Activated CD4-positive, alpha-beta T cell treated with anti-CD3 and anti-CD28 coated beads, Interleukin-2, amount 10 ng/mL, durations not matched to agents 7 days and 5 days (primary cell): ENCODE measurements at regions not wholly inside any gene's neighbourhood (a gene's known extent, or its start where the extent isn't known, plus 50 kb on each side); places are given as distances from the start of the nearest gene placed in this dataset.
"Not testable (repeated sequence)": the region's sequence is repeated elsewhere in the genome, so short reads cannot be mapped to it uniquely, and the experiment has no call there.

Experiments
- CTCF ChIA-PET: fragments of 350-600 bp; sonication (Branson Sonifier 250); formaldehyde crosslinking; loops from one replicate; lab custom pipeline; 2021; ENCODE audit warnings: antibody characterized with exemption; lab: Charles Lee
- POLR2A ChIA-PET: fragments of 350-600 bp; sonication (Branson Sonifier 250); formaldehyde crosslinking; loops from one replicate; lab custom pipeline; 2021; ENCODE audit warnings: antibody characterized with exemption; lab: Charles Lee
- DNase-seq: peaks from one replicate; pipeline ENCODE4 v3.0.0-alpha.2; 2020
- H3K27ac Mint-ChIP-seq: one replicate; pipeline ENCODE4 v1.8.0; 2021; ENCODE audit warnings: mild to moderate bottlenecking, moderate library complexity, mixed read lengths
- H3K27me3 Mint-ChIP-seq: one replicate; pipeline ENCODE4 v1.8.0; 2021; ENCODE audit warnings: mixed read lengths
- H3K36me3 Mint-ChIP-seq: one replicate; pipeline ENCODE4 v1.8.0; 2021; ENCODE audit warnings: low read depth, mixed read lengths
- H3K4me1 Mint-ChIP-seq: one replicate; pipeline ENCODE4 v1.8.0; 2021; ENCODE audit warnings: mixed read lengths
- H3K4me3 Mint-ChIP-seq: one replicate; pipeline ENCODE4 v1.8.0; 2021; ENCODE audit warnings: mild to moderate bottlenecking, moderate library complexity, mixed read lengths
- H3K9me3 Mint-ChIP-seq: one replicate; pipeline ENCODE4 v1.8.0; 2021; ENCODE audit warnings: mixed read lengths

DNA sequence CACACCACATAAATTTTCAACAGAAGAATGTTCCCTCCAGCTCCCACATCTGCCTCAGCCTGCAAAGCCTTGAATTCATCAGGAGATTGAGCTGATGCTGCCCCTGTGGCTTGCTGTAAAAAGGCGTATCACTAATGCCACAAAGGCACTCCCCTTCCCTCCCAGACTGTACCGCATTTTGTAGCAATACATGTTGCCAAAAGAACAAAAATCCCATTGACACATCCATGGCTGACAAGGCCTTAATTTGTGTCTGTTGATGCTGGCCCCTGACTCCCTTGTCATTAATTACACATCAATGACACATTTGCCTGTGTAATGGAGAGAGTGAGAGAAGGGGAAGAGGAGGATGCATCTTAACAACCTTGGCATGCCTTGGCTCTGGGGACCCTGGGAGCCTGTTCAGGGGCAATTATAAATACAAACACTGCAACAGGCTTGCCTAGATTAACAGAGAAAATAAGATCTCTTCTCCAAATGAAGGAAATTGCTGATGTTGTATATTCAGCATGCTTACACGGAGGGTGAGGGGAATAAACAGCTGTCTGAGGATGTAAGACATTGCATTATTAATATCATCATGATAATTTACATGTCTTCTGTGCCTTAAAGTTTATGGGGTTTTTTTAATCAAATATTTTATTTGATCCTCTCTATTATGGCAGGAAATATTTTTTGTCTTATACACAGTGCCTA lies 264.0 kb downstream of the SUCLG1 start:
- POLR2A ChIA-PET: no interaction called here
- H3K9me3 Mint-ChIP-seq: no peaks in the 10 kb centered on the region

DNA sequence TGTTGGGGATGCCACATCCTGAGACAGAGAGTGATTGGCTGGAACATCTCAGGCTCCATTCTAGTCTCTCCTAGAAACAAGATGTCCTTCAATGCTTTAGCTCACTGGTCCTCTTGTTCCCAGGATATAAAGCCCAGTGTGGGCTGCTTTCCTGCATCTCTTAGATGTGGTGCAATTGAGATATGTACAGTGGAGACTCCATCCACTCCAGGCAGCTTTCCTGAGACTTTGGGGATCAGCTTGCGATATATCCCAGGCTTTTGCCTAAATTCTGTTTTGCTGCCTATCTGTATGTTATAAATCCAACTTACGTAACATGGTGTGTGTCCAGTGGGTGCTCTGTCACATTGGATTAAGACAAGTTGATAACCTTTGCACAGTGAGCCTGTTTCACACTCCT lies 264.9 kb downstream of the SUCLG1 start:
- no peaks in the 10 kb centered on the region for H3K9me3 Mint-ChIP-seq
- no peaks in the 10 kb centered on the region for H3K27me3 Mint-ChIP-seq
- no peaks in the 10 kb centered on the region for H3K4me1 Mint-ChIP-seq
- POLR2A ChIA-PET: interaction anchor here (0.6 kb wide), 1 partner anchor 72 kb away, joined by 3 read pairs; no protein-coding TSS in a partner anchor
- CTCF ChIA-PET: no interaction called here
- no peak overlapping the region for H3K4me3 Mint-ChIP-seq
- no peak for DNase-seq
- H3K36me3 Mint-ChIP-seq: no peaks in the 10 kb centered on the region
- no peak overlapping the region for H3K27ac Mint-ChIP-seq

More for the DNA sequence above, 264.0 kb downstream of the SUCLG1 start:
- Mint-ChIP-seq H3K27ac (no peak overlapping the region), H3K4me3 (no peak overlapping the region), H3K36me3 (no peaks in the 10 kb centered on the region), H3K27me3 (no peaks in the 10 kb centered on the region), H3K4me1 (no peaks in the 10 kb centered on the region)
- CTCF ChIA-PET: no interaction called here
- DNase-seq: no peak

DNA sequence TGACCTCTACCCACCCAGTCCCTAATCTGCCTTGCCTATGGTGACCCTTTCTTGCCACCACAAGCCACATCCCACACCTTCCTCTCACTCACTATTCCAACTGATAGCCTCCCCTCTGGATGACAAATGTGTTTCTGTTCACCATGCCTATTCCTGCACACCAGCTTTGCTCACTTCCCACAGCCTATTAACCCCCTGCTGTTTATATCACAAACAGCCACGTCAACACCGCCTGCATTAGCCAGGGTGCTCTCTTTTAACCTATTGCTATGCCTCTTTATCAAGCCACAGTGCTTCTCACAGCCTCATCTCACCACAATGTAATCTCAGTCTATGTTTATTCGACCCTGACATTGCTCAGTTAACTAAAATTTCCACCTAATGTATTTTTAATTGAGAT lies 271.8 kb downstream of the SUCLG1 start:
- ChIA-PET CTCF (no interaction called here), POLR2A (no interaction called here)
- Mint-ChIP-seq H3K4me1 (no peaks in the 10 kb centered on the region), H3K4me3 (no peak overlapping the region), H3K9me3 (no peaks in the 10 kb centered on the region), H3K36me3 (no peaks in the 10 kb centered on the region), H3K27ac (no peak overlapping the region), H3K27me3 (no peaks in the 10 kb centered on the region)
- no peak for DNase-seq

DNA sequence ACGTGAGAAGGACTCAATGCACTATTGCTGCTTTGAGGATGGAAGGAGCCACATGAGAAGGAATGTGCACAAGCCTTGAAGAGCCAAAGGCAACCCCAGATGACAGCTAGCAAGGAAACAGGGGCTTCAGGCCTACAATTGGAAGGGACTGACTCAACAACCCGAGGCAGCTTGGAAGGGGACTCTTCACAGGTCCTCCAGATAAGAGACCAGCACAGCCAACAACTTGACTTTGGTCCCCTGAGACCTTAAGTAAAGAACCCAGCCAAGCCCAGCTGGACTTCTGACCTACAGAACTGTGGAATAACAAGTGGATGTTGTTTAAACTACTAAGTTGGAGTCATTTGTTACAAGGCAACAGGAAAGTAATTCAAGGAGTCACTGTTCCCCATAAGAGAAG lies 277.2 kb downstream of the SUCLG1 start:
- no peak for DNase-seq
- no peak overlapping the region for H3K27ac Mint-ChIP-seq
- no peaks in the 10 kb centered on the region for H3K27me3 Mint-ChIP-seq
- H3K9me3 Mint-ChIP-seq: no peaks in the 10 kb centered on the region
- CTCF ChIA-PET: no interaction called here
- POLR2A ChIA-PET: no interaction called here
- no peak overlapping the region for H3K4me3 Mint-ChIP-seq
- H3K36me3 Mint-ChIP-seq: no peaks in the 10 kb centered on the region
- no peaks in the 10 kb centered on the region for H3K4me1 Mint-ChIP-seq

DNA sequence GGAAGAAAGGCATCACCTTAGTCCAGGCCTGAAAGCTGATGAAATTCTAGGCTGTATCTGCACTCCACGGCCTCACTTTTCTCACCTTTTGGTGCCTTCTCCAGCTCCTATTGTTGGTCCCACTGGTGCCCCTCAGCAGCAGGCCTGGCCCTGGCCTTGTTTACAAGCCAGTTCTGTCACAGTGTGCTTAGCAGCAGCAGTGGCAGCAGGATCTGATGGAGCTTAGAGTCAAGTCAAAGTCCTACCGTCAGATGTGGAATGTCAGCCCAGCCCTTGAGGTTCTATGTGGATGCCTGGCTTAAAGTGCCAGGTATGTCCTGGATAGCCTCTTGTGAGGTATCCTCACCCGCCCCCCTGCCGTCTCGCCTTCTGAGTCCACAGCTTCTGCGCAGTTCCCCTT lies 281.3 kb downstream of the SUCLG1 start:
- H3K27ac Mint-ChIP-seq: no peak overlapping the region
- no peaks in the 10 kb centered on the region for H3K27me3 Mint-ChIP-seq
- POLR2A ChIA-PET: no interaction called here
- DNase-seq: no peak
- no peaks in the 10 kb centered on the region for H3K4me1 Mint-ChIP-seq
- H3K36me3 Mint-ChIP-seq: no peaks in the 10 kb centered on the region
- H3K4me3 Mint-ChIP-seq: no peak overlapping the region
- CTCF ChIA-PET: interaction anchor here (1.2 kb wide), 1 partner anchor 93 kb away, joined by 3 read pairs; no protein-coding TSS in a partner anchor
- H3K9me3 Mint-ChIP-seq: no peaks in the 10 kb centered on the region

DNA sequence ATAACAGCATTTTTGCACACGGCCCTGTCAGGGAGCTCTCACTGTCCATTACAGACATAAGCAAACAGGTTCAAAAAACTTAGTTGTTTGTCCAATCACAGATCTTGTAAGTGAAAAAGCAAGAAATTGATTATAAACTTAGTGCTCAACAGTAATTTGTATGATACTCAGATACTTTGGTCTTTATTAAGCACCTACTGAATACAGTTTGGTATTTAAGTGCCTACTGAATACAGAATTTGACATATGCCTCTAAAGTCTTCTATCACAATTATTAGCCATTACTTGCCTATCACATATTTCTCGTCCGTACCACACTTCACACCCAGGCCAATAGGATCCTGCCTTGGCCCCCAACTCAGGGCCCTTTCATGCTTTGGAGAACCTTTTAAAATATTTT lies 283.1 kb downstream of the SUCLG1 start:
- no peak overlapping the region for H3K27ac Mint-ChIP-seq
- no peaks in the 10 kb centered on the region for H3K9me3 Mint-ChIP-seq

DNA sequence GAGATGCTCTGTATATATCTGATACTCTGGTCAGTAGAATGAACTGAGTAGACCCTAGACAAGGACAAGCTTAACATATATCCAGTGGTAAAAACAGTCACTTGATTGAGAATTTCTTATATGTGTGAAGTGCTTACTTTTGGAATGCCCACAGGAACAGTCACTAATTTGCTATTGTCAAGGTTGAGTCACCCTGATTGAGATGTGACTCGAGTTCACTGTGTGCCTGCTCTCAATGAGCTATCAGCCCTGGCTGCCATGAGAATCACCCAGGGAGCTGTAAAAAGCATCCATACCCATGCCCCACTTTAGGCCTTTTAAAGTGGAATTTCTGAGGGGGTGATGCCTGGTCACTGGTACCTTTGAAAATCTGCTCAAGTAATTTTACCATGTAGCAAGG lies 283.7 kb downstream of the SUCLG1 start:
- no peaks in the 10 kb centered on the region for H3K9me3 Mint-ChIP-seq
- ChIA-PET CTCF (no interaction called here), POLR2A (no interaction called here)
- no peak for DNase-seq
- no peak overlapping the region for H3K4me3 Mint-ChIP-seq
- no peaks in the 10 kb centered on the region for H3K36me3 Mint-ChIP-seq
- H3K27me3 Mint-ChIP-seq: no peaks in the 10 kb centered on the region
- H3K27ac Mint-ChIP-seq: no peak overlapping the region
- H3K4me1 Mint-ChIP-seq: no peaks in the 10 kb centered on the region

More for the DNA sequence above, 283.1 kb downstream of the SUCLG1 start:
- DNase-seq: no peak
- no peaks in the 10 kb centered on the region for H3K27me3 Mint-ChIP-seq
- H3K4me1 Mint-ChIP-seq: no peaks in the 10 kb centered on the region
- no peaks in the 10 kb centered on the region for H3K36me3 Mint-ChIP-seq
- ChIA-PET POLR2A (no interaction called here), CTCF (no interaction called here)
- H3K4me3 Mint-ChIP-seq: no peak overlapping the region

DNA sequence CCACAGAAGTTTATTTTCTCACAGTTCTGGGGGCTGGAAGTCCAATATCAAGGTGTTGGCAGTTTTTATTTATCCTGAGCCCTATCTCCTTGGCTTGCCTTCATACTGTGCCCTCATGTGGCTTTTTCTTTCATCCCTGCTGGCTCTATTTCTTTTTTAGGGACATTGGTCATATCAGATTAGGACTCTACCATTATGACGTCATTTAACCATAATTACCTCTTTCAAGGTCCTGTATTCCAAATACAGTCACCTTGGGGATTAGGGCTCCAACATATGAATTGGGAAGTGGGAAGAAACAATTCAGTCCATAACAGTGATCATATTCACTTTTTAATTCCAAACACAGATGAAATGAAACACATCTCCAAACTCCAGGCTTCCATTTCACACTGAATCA lies 286.0 kb downstream of the SUCLG1 start:
- Mint-ChIP-seq H3K4me1 (no peaks in the 10 kb centered on the region), H3K27ac (no peak overlapping the region), H3K27me3 (no peaks in the 10 kb centered on the region), H3K36me3 (no peaks in the 10 kb centered on the region), H3K4me3 (no peak overlapping the region), H3K9me3 (no peaks in the 10 kb centered on the region)
- DNase-seq: no peak
- ChIA-PET POLR2A (no interaction called here), CTCF (no interaction called here)

DNA sequence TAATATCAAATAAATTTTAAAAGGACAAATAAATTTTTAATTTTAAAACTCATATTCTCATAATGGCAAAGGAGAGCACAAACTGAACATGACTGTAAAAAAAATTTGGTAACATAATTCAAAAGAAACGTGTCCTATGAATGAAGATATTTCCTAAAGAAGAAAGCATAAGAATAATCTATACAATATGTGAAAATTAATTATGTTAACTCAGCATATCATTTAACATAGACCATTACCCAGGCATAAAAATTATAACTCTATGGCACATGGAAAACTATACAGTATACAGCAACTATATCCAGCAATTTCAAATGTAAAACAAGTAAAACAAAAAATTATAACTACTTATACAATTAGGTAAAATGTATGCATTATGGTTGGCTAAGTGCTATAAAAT lies 288.1 kb downstream of the SUCLG1 start:
- Mint-ChIP-seq H3K27ac (no peak overlapping the region), H3K36me3 (no peaks in the 10 kb centered on the region), H3K4me3 (no peak overlapping the region), H3K9me3 (no peaks in the 10 kb centered on the region), H3K4me1 (no peaks in the 10 kb centered on the region), H3K27me3 (peaks cover 2% of the 10 kb centered on the region)
- ChIA-PET POLR2A (no interaction called here), CTCF (no interaction called here)
- no peak for DNase-seq

DNA sequence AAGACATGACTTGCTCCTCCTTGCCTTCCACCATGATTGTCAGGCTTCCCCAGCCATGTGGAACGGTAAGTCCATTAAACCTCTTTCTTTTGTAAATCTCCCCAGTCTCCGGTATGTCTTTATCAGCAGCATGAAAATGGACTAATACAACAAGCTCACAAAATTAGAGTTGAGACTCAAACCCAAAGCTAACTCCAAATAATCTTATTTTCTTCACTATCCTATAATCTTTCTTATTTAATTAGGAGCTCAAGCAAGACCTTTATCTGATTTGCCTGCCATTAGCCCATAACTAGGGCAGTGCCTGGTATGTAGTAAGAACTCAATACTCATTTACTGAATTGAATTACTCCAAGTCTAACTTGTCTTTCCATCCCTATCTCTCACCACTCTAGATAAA lies 289.2 kb downstream of the SUCLG1 start:
- Mint-ChIP-seq H3K27me3 (peaks cover 2% of the 10 kb centered on the region), H3K27ac (no peak overlapping the region), H3K9me3 (no peaks in the 10 kb centered on the region), H3K4me3 (no peak overlapping the region), H3K36me3 (no peaks in the 10 kb centered on the region), H3K4me1 (no peaks in the 10 kb centered on the region)
- CTCF ChIA-PET: no interaction called here
- POLR2A ChIA-PET: no interaction called here
- DNase-seq: no peak

DNA sequence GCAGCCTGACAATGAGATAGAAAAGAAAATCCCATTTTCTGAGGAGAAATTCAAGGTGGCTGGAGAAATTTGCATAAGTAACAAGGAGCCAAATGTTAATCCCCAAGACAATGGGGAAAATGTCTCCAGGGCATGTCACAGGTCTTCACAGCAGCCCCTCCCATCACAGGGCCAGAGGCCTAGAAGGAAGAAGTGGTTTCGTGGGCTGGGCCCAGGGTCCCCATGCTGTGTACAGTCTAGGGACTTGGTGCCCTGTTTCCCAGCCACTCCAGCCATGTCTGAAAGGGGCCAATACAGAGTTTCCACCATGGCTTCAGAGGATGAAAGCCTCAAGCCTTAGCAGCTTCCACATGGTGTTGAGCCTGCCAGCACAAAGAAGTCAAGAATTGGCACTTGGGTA lies 290.5 kb downstream of the SUCLG1 start:
- H3K4me1 Mint-ChIP-seq, POLR2A ChIA-PET, H3K36me3 Mint-ChIP-seq, DNase-seq, H3K4me3 Mint-ChIP-seq, CTCF ChIA-PET, H3K27ac Mint-ChIP-seq, H3K27me3 Mint-ChIP-seq, H3K9me3 Mint-ChIP-seq: not testable (repeated sequence)

DNA sequence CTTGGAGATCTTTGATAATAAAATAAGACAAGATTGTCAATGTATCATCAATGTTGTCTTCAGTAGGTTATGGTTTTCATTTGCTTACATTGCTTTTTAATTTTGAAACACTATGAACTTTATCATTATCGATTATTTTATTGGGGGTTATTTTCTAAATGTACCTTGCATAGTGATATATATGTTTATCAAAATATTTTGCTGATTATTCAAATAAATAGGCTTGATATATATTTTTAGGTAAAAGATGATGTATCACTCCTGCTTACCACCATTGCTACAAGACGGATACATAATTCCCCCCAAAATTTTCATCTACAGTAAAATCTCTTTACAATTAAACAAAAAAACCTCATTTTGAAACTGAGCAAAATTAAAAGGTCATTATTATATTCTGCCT lies 293.8 kb downstream of the SUCLG1 start:
- Mint-ChIP-seq H3K36me3 (no peaks in the 10 kb centered on the region), H3K27me3 (peaks cover 2% of the 10 kb centered on the region), H3K9me3 (no peaks in the 10 kb centered on the region), H3K27ac (no peak overlapping the region), H3K4me1 (no peaks in the 10 kb centered on the region), H3K4me3 (no peak overlapping the region)
- POLR2A ChIA-PET: no interaction called here
- CTCF ChIA-PET: no interaction called here
- DNase-seq: no peak

DNA sequence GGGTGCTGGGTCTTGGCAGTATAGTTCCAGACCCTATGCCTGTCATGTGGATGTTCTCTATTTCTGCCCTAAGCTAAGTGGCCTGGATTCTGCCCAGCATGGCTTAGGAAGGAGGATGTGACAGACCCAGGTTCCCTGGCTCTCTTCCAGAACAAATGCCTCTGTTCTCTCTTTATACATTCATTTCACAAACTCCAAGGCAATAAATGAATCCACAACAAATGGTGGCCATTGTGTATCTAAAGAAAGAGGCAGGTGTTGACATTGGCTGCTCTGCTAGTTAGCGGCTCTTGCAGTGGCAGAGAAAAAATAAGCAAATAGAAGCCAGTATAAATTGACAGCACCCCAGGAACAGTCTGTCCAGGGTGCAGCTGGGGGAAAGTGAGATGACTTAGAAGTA lies 298.6 kb downstream of the SUCLG1 start:
- ChIA-PET POLR2A (no interaction called here), CTCF (no interaction called here)

DNA sequence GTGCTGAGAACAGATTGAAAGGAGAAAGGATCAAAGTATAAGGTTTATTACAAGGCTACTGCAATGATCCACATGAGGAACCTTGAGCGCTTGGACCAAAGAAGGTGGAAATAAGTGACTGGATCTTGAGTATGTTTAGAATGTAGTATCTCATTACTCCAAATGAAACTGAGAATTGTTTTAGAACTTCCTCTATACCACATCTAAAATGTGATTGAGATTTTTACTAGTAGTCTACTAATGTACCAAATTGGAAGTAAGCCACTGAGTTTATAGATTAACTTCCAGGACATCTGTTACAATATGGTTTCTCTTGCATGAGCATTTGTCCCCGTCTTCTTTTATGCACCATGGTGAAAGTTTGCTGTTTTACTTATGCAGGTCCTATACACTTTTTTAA lies 300.5 kb downstream of the SUCLG1 start:
- H3K27ac Mint-ChIP-seq: no peak overlapping the region
- no peak overlapping the region for H3K4me3 Mint-ChIP-seq
- H3K9me3 Mint-ChIP-seq: no peaks in the 10 kb centered on the region
- POLR2A ChIA-PET: no interaction called here
- no peaks in the 10 kb centered on the region for H3K36me3 Mint-ChIP-seq
- H3K27me3 Mint-ChIP-seq: peaks cover 3% of the 10 kb centered on the region
- no peak for DNase-seq
- CTCF ChIA-PET: interaction anchor here (0.7 kb wide), 1 partner anchor 116 kb away, joined by 5 read pairs; no protein-coding TSS in a partner anchor
- H3K4me1 Mint-ChIP-seq: no peaks in the 10 kb centered on the region

More for the DNA sequence above, 298.6 kb downstream of the SUCLG1 start:
- H3K4me1 Mint-ChIP-seq: no peaks in the 10 kb centered on the region
- H3K9me3 Mint-ChIP-seq: no peaks in the 10 kb centered on the region
- no peaks in the 10 kb centered on the region for H3K36me3 Mint-ChIP-seq
- H3K27me3 Mint-ChIP-seq: peaks cover 3% of the 10 kb centered on the region
- no peak overlapping the region for H3K27ac Mint-ChIP-seq
- H3K4me3 Mint-ChIP-seq: no peak overlapping the region
- DNase-seq: no peak
